CD4-positive, alpha-beta T cell treated with Interleukin-21 for 1 hour (primary cell): ENCODE measurements at regions not wholly inside any gene's neighbourhood (a gene's known extent, or its start where the extent isn't known, plus 50 kb on each side); places are given as distances from the start of the nearest gene placed in this dataset.

Source experiments
- DNase-seq: peaks from one replicate; pipeline ENCODE4 v3.0.0-alpha.2; 2020

- DNase-seq: no peak
These were observed 351.8 kb downstream of the ZIC1 start for GRCh38 chr3:147760941-147761340.

DNA sequence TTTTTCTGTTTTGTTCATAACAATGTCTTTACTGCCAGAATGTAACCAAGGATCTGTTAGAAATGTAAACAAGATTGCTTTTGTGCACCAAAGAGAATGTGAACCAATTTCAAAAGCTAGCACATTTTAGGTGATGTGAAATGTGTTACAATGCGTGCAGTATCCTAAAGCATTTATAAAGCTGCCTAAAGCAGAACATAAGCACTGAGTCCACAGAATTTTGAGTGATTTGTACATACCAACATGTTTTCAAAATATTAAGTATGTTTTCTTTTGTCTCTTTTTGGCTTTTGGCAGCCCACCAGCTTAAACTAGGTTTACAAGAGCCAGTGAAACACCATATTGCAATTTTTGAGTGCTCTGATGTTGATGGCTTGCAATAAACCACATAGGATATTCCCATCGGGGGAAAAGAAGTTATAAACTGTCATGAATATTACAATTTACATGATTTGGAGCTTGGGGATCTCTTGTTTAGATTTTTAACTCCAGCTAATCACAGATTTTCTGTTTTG is 364.0 kb downstream of the ZIC1 start:
- no peak for DNase-seq

DNA sequence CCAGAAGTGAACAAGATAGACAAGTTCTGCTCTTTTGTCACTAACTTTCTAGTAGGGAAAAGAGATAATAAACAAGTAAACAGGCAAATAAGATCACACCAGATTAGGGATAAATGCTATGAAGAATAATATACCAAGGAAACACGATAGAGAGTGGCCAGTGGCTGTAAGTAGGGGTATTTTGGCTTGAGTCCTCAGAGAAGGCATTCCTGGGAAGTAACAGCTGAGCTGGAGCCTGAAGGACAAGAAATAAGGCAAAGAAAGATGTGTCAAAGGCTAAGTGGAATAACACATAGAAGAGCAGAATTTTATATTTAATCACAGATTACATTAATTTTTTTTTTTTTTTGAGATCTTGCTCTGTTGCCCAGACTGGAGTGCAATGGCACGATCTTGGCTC is 366.2 kb downstream of the ZIC1 start:
- no peak for DNase-seq

- DNase-seq: no peak
These were observed 366.8 kb downstream of the ZIC1 start for GRCh38 chr3:147775816-147776530.

DNA sequence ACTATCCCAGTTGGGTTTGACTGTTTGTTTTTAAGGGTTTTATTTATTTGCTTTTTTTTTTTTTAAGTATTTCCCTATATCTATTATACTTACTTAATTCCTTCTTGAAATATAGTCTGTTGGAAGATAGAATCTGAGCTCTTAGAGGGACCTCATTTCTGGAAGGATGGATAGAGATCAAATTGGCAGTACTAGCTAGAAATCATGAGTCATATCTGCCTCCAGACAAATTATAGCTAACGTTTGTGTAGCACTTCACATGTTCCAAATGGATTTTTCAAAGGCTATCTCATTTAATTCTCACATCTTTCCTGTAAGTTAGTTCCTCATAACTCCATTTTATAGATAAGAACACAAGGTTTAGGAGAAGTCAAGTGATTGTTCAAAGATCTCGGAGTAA is 384.7 kb downstream of the ZIC1 start:
- DNase-seq: no peak

DNA sequence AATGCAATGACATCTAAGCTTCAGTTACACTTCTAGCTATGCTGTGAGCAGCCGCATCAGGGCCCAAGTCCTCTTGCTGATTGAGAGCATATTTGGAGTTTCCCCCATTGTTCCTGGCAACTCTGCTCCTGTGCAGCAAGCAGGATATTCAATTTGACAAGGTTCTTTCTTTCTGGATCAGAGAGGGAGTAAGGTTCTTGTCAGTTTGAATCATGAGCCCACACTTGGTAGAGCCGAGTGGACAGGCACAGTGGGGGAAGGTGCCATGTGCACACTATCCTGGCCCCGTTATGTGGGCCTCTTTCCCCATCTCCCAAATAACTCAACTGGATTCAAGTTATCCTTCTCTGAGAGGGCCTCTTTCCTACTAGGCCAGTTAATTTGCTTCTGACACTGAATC is 385.4 kb downstream of the ZIC1 start:
- no peak for DNase-seq

DNA sequence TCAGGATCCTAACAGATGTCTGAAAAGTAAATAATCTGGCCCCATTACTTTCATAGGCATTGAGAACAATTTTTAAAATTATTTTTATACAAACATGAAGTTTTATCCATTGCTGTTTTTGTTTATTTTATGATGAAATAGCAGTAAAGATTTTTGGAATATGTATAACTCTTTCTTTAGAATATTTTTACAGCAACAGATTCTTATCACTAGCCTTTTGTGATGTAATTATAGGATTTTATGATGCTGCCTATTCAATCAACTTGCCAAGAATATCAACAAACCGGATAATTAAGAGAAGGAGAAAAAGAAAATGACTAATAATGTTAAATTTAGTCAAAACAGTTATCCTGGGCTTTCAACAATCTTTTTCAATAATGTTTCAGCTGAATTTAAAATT is 386.3 kb downstream of the ZIC1 start:
- no peak for DNase-seq

DNA sequence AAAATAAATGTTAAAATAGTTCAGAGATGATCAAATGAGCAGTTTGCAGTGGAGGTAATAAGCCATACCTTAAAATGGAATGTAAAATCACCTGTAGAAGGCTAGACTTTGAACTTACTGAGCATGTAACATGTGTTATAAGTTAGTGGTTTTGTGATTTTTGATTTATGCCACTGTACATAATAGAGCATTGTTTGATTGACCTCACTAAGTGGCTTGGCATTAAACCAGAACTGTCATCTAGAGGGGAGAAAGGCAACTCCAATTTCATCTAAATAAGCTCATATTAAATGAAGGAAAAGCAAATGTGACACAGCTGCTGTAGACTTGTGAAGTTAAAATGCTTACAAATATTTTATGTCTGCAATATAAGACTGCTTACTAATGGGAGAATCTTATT is 387.9 kb downstream of the ZIC1 start:
- DNase-seq: no peak

- DNase-seq: no peak
These were observed 390.4 kb downstream of the ZIC1 start for GRCh38 chr3:147799601-147800000.

GRCh38 chr3:147807776-147808175 is 398.6 kb downstream of the ZIC1 start:
- no peak for DNase-seq

DNA sequence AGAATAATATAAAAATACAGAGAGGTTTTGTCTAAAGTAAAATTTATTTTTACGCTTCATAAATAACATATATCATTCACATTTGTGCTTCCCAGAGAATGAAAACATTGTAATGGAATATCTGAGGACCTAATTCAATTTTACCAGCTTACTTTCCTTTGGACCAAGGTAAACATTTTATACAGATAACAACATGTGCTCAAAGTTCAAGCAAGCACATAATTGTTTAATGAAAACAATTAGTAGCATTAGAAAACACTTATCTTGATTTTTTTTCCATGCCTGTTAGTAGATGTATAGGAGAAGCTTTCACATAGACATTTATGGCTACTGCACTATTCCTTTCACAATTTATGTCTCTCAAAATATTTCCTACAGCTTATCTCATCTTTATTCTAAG is 400.0 kb downstream of the ZIC1 start:
- no peak for DNase-seq

- DNase-seq: no peak
These were observed 403.2 kb downstream of the ZIC1 start for GRCh38 chr3:147812186-147812911.

DNA sequence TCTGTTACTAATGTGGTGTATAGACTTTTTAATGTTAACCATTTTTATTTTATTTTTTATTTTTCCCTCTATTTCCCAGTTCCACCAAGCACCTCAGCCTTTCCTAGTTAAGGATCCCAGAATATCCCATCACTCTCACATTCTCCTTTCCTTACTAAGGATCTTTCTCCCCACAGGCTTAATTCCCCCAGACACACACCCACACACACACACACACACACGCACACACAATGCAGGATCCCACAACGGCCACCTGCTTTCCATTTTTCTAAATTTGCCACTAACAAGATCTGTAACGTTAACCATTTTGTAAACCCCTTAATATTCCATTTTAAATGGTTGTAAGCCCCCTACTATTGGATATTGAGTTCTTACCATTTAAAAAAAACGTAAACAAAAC is 404.1 kb downstream of the ZIC1 start:
- no peak for DNase-seq

- DNase-seq: no peak
These were observed 407.6 kb downstream of the ZIC1 start for GRCh38 chr3:147816752-147817151.

- DNase-seq: no peak
These were observed 423.4 kb downstream of the ZIC1 start for GRCh38 chr3:147832611-147833010.

DNA sequence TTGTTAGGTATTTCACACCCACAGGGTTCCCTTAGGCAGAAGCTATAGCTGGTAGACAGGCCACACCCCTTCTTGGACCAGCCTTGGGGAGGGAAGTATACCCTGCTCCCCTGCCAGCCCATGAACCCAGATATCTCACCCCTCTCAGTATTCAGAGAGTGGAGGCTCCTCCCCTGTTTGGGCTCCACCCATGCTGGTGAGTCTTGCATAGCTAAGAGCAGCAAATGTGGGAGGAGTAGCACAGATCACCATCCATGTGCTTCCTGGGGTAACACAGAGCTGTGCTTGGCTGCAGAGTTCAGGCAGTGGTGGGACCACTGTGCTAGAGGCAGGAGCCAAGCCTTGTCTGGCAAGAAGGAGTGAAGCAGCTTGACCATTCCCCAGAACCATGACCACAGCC is 427.2 kb downstream of the ZIC1 start:
- DNase-seq: no peak

GRCh38 chr3:147838652-147839051 is 429.5 kb downstream of the ZIC1 start:
- no peak for DNase-seq

DNA sequence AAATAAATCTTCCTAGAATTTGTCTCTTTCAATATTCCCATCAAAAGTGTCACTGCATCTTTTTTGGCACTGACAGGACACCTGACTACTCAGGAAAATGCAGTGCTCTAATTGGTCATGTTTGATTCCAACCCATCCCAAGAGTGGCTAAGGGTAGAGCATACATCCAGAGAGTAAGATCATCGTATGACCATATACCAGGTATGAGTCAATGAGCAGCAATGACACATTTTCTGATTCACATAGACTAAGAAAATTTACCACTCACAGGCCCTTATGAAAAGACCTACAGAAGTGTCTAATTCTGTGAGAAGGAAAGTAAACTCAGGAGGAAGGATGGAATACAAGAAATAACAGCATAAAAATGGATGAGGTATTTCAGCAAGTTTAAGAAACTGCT is 434.2 kb downstream of the ZIC1 start:
- DNase-seq: no peak

GRCh38 chr3:147846293-147846692 is 437.1 kb downstream of the ZIC1 start:
- no peak for DNase-seq

GRCh38 chr3:147846854-147847478 is 437.8 kb downstream of the ZIC1 start:
- DNase-seq: no peak

DNA sequence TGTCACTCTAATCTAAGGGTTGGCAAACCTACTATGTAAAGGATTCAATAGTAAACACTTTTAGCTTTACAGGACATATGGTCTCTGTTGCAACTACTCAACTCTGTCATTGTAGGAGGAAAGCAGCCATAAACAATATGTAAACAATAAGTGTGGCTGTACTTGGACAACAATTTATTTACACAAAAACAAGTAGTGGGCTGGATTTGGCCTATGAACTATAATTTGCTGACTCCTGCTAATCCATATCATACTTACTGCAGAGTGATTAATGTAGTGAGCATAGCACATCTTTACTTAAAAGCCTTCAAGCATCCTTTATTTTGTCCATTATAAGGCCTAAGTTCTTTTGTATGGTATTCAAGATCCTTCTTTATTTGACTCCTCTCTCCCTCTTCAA is 441.9 kb downstream of the ZIC1 start:
- DNase-seq: no peak

- no peak for DNase-seq
These were observed 445.4 kb downstream of the ZIC1 start for GRCh38 chr3:147854542-147854941.

- DNase-seq: no peak
These were observed 455.7 kb downstream of the ZIC1 start for GRCh38 chr3:147864754-147865354.

DNA sequence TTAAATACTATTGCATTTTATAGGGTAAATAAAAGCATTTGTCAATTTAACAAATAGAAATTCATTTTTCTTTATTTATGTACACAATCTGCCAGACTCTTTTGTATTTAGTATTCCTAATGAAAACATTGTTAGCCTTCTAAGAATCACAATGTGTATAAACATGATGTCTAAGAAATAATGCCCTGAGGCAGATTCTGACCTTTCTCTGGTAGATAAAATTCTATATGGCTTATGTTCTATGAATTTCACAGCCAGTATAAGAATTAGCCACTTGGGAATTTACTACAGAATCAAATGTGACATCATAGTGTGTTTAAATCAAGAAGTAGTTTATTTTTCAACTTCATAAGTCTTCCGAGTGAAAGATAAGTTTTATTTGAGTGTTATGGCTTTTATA is 457.4 kb downstream of the ZIC1 start:
- DNase-seq: no peak
